H9 (cell line): ENCODE measurements at regions not wholly inside any gene's neighbourhood (a gene's known extent, or its start where the extent isn't known, plus 50 kb on each side); places are given as distances from the start of the nearest gene placed in this dataset.

Experiments used
- DNase-seq: peaks from one replicate; pipeline ENCODE4 v3.0.0-alpha.2; 2017
- H2AFZ ChIP-seq: one replicate; pipeline ENCODE4 v1.6.1; 2013; ENCODE audit warnings: mild to moderate bottlenecking, low read length, control low read depth, moderate library complexity
- H2AK5ac ChIP-seq: 2 replicates; pipeline ENCODE4 v1.6.1; 2013; ENCODE audit warnings: low read length, control low read depth, mixed read lengths; ENCODE audit not compliant: insufficient read length
- H2BK120ac ChIP-seq: one replicate; pipeline ENCODE4 v1.6.1; 2013; ENCODE audit warnings: low read depth, mild to moderate bottlenecking, low read length, control low read depth, inconsistent platforms; ENCODE audit not compliant: poor library complexity, severe bottlenecking
- H2BK12ac ChIP-seq: 2 replicates; pipeline ENCODE4 v1.6.1; 2013; ENCODE audit warnings: low read length, control low read depth, mixed read lengths, low read depth; ENCODE audit not compliant: insufficient read length
- H2BK15ac ChIP-seq: 2 replicates; pipeline ENCODE4 v1.6.1; 2013; ENCODE audit warnings: low read depth, low read length, control low read depth
- H2BK20ac ChIP-seq: one replicate; pipeline ENCODE4 v1.6.1; 2013; ENCODE audit warnings: low read depth, mild to moderate bottlenecking, low read length, control low read depth, inconsistent platforms; ENCODE audit not compliant: poor library complexity, severe bottlenecking
- H2BK5ac ChIP-seq: 2 replicates; pipeline ENCODE4 v1.6.1; 2013; ENCODE audit warnings: low read length, control low read depth, mixed read lengths; ENCODE audit not compliant: insufficient read length
- H3K14ac ChIP-seq: 2 replicates; pipeline ENCODE4 v1.6.1; 2013; ENCODE audit warnings: low read length, control low read depth; ENCODE audit not compliant: insufficient read depth
- H3K18ac ChIP-seq: 2 replicates; pipeline ENCODE4 v1.6.1; 2013; ENCODE audit warnings: low read depth, mild to moderate bottlenecking, mixed read lengths, low read length, control low read depth; ENCODE audit not compliant: insufficient read length
- H3K23ac ChIP-seq: 2 replicates; pipeline ENCODE4 v1.6.1; 2013; ENCODE audit warnings: low read length, control low read depth, mixed read lengths, low read depth; ENCODE audit not compliant: insufficient read length
- H3K23me2 ChIP-seq: 2 replicates; pipeline ENCODE4 v1.6.1; 2013; ENCODE audit warnings: low read depth, mild to moderate bottlenecking, mixed read lengths, low read length, control low read depth; ENCODE audit not compliant: insufficient read length, poor library complexity, severe bottlenecking
- H3K27ac ChIP-seq: 2 replicates; pipeline ENCODE4 v1.5.1; 2013; ENCODE audit warnings: low read length, control low read depth, mixed read lengths, low read depth; ENCODE audit not compliant: insufficient read length
- H3K27me3 ChIP-seq: 2 replicates; pipeline ENCODE4 v1.6.1; 2013; ENCODE audit warnings: low read length, control low read depth, inconsistent platforms; ENCODE audit not compliant: insufficient read depth
- H3K4ac ChIP-seq: 2 replicates; pipeline ENCODE4 v1.6.1; 2013; ENCODE audit warnings: low read depth, mild to moderate bottlenecking, control low read depth, inconsistent platforms, low read length, moderate library complexity
- H3K4me1 ChIP-seq: 2 replicates; pipeline ENCODE4 v1.6.1; 2013; ENCODE audit warnings: low read length, control low read depth, inconsistent platforms; ENCODE audit not compliant: insufficient read depth
- H3K4me2 ChIP-seq: 2 replicates; pipeline ENCODE4 v1.6.1; 2013; ENCODE audit warnings: low read length, control low read depth, mixed read lengths; ENCODE audit not compliant: insufficient read length, insufficient read depth
- H3K56ac ChIP-seq: 2 replicates; pipeline ENCODE4 v1.6.1; 2013; ENCODE audit warnings: low read depth, mild to moderate bottlenecking, mixed read lengths, low read length, control low read depth; ENCODE audit not compliant: insufficient read length
- H3K79me1 ChIP-seq: 2 replicates; pipeline ENCODE4 v1.6.1; 2013; ENCODE audit warnings: low read depth, mild to moderate bottlenecking, moderate library complexity, low read length, control low read depth, inconsistent platforms; ENCODE audit not compliant: insufficient read depth, poor library complexity, severe bottlenecking
- H3K79me2 ChIP-seq: 2 replicates; pipeline ENCODE4 v1.6.1; 2013; ENCODE audit warnings: low read length, control low read depth, inconsistent platforms; ENCODE audit not compliant: insufficient read depth
- H3K9ac ChIP-seq: 2 replicates; pipeline ENCODE4 v1.6.1; 2013; ENCODE audit warnings: low read length, control low read depth, mixed read lengths; ENCODE audit not compliant: insufficient read length; ENCODE audit errors: extremely low read depth
- H3K9me3 ChIP-seq: one replicate; pipeline ENCODE4 v1.6.1; 2013; ENCODE audit warnings: low read depth, low read length, inconsistent platforms; ENCODE audit not compliant: control insufficient read depth
- H3T11ph ChIP-seq: one replicate; pipeline ENCODE4 v1.6.1; 2013; ENCODE audit warnings: mild to moderate bottlenecking, low read length, control low read depth, inconsistent platforms
- H4K20me1 ChIP-seq: one replicate; pipeline ENCODE4 v1.6.1; 2013; ENCODE audit not compliant: control insufficient read depth, insufficient read length, insufficient read depth
- H4K5ac ChIP-seq: 2 replicates; pipeline ENCODE4 v1.6.1; 2013; ENCODE audit warnings: low read depth, mild to moderate bottlenecking, mixed read lengths, low read length, control low read depth; ENCODE audit not compliant: insufficient read length
- H4K8ac ChIP-seq: replicated peaks from 2 replicates; pipeline ENCODE4 v1.6.1; 2013; ENCODE audit warnings: low read length, control low read depth, mixed read lengths, low read depth; ENCODE audit not compliant: insufficient read length
- H4K91ac ChIP-seq: 2 replicates; pipeline ENCODE4 v1.6.1; 2013; ENCODE audit warnings: low read depth, mild to moderate bottlenecking, moderate library complexity, mixed read lengths, low read length, control low read depth; ENCODE audit not compliant: insufficient read length
- H3K27ac Mint-ChIP-seq, 3 experiments: 2 replicates in 2 of 3; 3 replicates in 1 of 3; pipeline ENCODE4 v1.8.0; 2020 to 2021; ENCODE audit warnings: mixed read lengths in 3 of 3, mild to moderate bottlenecking in 1 of 3, moderate library complexity in 1 of 3
- H3K27me3 Mint-ChIP-seq: 2 replicates; pipeline ENCODE4 v1.8.0; 2021; ENCODE audit warnings: low read depth, mild to moderate bottlenecking, moderate library complexity, mixed read lengths
- H3K36me3 Mint-ChIP-seq, 3 experiments: 2 replicates in 2 of 3; 3 replicates in 1 of 3; pipeline ENCODE4 v1.8.0; 2020 to 2021; ENCODE audit warnings: low read depth in 3 of 3, mixed read lengths in 3 of 3; ENCODE audit not compliant: insufficient read depth in 1 of 3
- H3K4me1 Mint-ChIP-seq, 2 experiments: 2 replicates each; pipeline ENCODE4 v1.8.0; 2020; ENCODE audit warnings: mixed read lengths in 2 of 2
- H3K4me3 Mint-ChIP-seq, 2 experiments: 2 replicates in 1 of 2; 3 replicates in 1 of 2; pipeline ENCODE4 v1.8.0; 2020 to 2021; ENCODE audit warnings: mild to moderate bottlenecking in 2 of 2, mixed read lengths in 2 of 2, moderate library complexity in 1 of 2
- H3K9me3 Mint-ChIP-seq, 2 experiments: 2 replicates in 1 of 2; 3 replicates in 1 of 2; pipeline ENCODE4 v1.8.0; 2020; ENCODE audit warnings: mild to moderate bottlenecking in 2 of 2, mixed read lengths in 2 of 2, moderate library complexity in 1 of 2
- CTCF ChIP-seq: fragments of 200-600 bp; sonication (generic); conservative IDR thresholded peaks from 3 replicates; pipeline ENCODE4 v1.8.0; 2021; ENCODE audit warnings: antibody characterized with exemption, mild to moderate bottlenecking
- WGBS: extraction: QIAGEN DNeasy Blood & Tissue Kit; methylation state at CpG from one replicate; pipeline ENCODE4 v1.1.7; 2013; ENCODE audit warnings: missing lambda C conversion rate, low lambda C conversion rate, mixed read lengths; ENCODE audit not compliant: insufficient read length; ENCODE audit errors: extremely low coverage; 5-methylcytosine and 5-hydroxymethylcytosine counted together

GRCh38 chr12:102609996-102610395, 129.6 kb upstream of the IGF1 start:
- 0 out of 2 replicates have a peak, but pooled peaks cover 5% of the 10 kb centered on the region for H3K4me1 ChIP-seq
- H2BK20ac ChIP-seq, result no peak overlapping the region
- no peaks in the 10 kb centered on the region for H3K9me3 ChIP-seq
- no peaks in the 10 kb centered on the region for H4K20me1 ChIP-seq
- H3T11ph ChIP-seq, result no peak overlapping the region
- no peak overlapping the region for H4K5ac ChIP-seq
- no peak overlapping the region for H2AK5ac ChIP-seq
- no peaks in the 10 kb centered on the region for H3K79me1 ChIP-seq
- no peaks in the 10 kb centered on the region for H3K23me2 ChIP-seq
- WGBS, result no CpG with 5 or more reads among the region's 1 CpG
- Mint-ChIP-seq H3K36me3 (peaks cover 15 to 29% (median 22%) of the 10 kb centered on the region in 3 experiments), H3K9me3 (peaks cover 28 to 29% of the 10 kb centered on the region in 2 experiments), H3K4me3 (no peak overlapping the region), H3K4me1 (peaks cover 35 to 42% of the 10 kb centered on the region in 2 experiments), H3K27me3 (peaks cover 2% of the 10 kb centered on the region; the same call in 1 of the 2 replicates), H3K27ac (peak overlapping the region in 2 of 3 experiments; percentile 47 to 91; a peak in 3 of 7 replicates)
- H2BK5ac ChIP-seq, result no peak overlapping the region
- no peak overlapping the region for H3K18ac ChIP-seq
- no peak overlapping the region for H3K27ac ChIP-seq
- H3K79me2 ChIP-seq, result no peaks in the 10 kb centered on the region
- no peak overlapping the region for H2BK12ac ChIP-seq
- H3K9ac ChIP-seq, result no peak overlapping the region
- no peak overlapping the region for H3K4ac ChIP-seq
- no peak overlapping the region for H4K91ac ChIP-seq
- no peak overlapping the region for H2AFZ ChIP-seq
- no peak overlapping the region for H3K14ac ChIP-seq
- H3K56ac ChIP-seq, result no peak overlapping the region
- DNase-seq, result no peak
- H3K4me2 ChIP-seq, result no peak overlapping the region
- no peak overlapping the region for H3K23ac ChIP-seq
- H2BK15ac ChIP-seq, result no peak overlapping the region
- no peak overlapping the region for H4K8ac ChIP-seq
- H3K27me3 ChIP-seq, result no peaks in the 10 kb centered on the region
- no peak overlapping the region for H2BK120ac ChIP-seq
- TF ChIP-seq CTCF, result no peak
